Kidney (tissue), 13 donors: ENCODE measurements at regions not wholly inside any gene's neighbourhood (a gene's known extent, or its start where the extent isn't known, plus 50 kb on each side); places are given as distances from the start of the nearest gene placed in this dataset.

Experiments
- DNase-seq, 5 donors: peaks; one replicate each; pipeline ENCODE4 v3.0.0-alpha.2; 2013 to 2020
- FAIRE-seq: peaks from 2 replicates; lab custom pipeline; 2012; peaks lifted over from hg19 to GRCh38; lab: Jason Lieb, UNC
- H3K27ac ChIP-seq, 2 donors: one replicate each; pipeline ENCODE4 v1.7.0; 2013; ENCODE audit warnings: low read depth in 2 of 2, low read length in 2 of 2, inconsistent platforms in 1 of 2
- H3K27me3 ChIP-seq: one replicate; pipeline ENCODE4 v1.7.1; 2013; ENCODE audit warnings: low read length, inconsistent platforms; ENCODE audit not compliant: control insufficient read depth, insufficient read depth
- H3K36me3 ChIP-seq, 3 donors: one replicate each; pipeline versions ENCODE4 v1.7.0 to v1.7.1; 2013; ENCODE audit warnings: low read length in 3 of 3, control low read depth in 1 of 3, inconsistent platforms in 1 of 3; ENCODE audit not compliant: insufficient read depth in 3 of 3, control insufficient read depth in 2 of 3
- H3K4me1 ChIP-seq, 3 donors: one replicate each; pipeline versions ENCODE4 v1.7.0 to v1.7.1; 2013; ENCODE audit warnings: low read length in 3 of 3, inconsistent platforms in 1 of 3, low read depth in 1 of 3; ENCODE audit not compliant: control insufficient read depth in 2 of 3, insufficient read depth in 2 of 3
- H3K4me3 ChIP-seq, 3 donors: one replicate each; pipeline versions ENCODE4 v1.7.0 to v1.8.1; 2013; ENCODE audit warnings: low read length in 3 of 3, control low read depth in 1 of 3, inconsistent platforms in 1 of 3
- H3K9ac ChIP-seq, 3 donors: one replicate each; pipeline versions ENCODE4 v1.7.0 to v1.7.1; 2013; ENCODE audit warnings: low read length in 3 of 3, control low read depth in 1 of 3, inconsistent platforms in 1 of 3
- H3K9me3 ChIP-seq, 3 donors: one replicate each; pipeline versions ENCODE4 v1.7.0 to v1.7.1; 2013; ENCODE audit warnings: low read length in 3 of 3, control low read depth in 1 of 3, inconsistent platforms in 1 of 3; ENCODE audit not compliant: control insufficient read depth in 2 of 3, insufficient read depth in 1 of 3
- intact Hi-C: fragments of 100-400 bp; cut with DNase I; formaldehyde crosslinking; loops from one replicate; pipeline ENCODE4 v1.11.1; 2022
- TF ChIP-seq, protein P1 (sequence below): IDR thresholded peaks from 3 replicates; pipeline ENCODE4 v1.5.1; 2012; ENCODE audit warnings: mild to moderate bottlenecking, moderate library complexity, borderline replicate concordance; ENCODE audit not compliant: insufficient read depth; ENCODE audit errors: extremely low read depth
- donor health status: control.
- donor health status: control.
- donor health status: control.
- donor health status: control.
- donor health status: control.
- donor health status: DM: yes; HTN: yes; CAD: no.
- donor health status: Normal renal cell carcinoma (clear cell type).

DNA sequence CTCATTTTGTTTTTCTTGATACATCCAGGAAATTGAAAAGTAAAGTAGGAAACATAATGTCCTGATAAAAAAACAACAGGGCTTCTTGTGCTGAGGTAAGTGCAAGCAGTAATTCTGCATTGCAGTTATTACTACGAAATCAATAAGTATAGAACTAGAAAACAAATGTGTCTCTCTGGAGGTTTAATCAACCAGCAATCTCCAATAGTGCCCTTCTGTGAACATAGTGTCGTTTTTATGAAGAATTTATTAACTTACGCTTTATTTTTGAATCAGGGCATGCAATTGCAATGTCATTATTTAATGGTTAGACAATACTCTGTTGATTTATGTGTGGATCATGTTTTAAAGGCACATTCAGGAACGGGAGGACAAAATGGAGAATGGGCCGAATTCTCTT is 494.1 kb upstream of the NOVA1 start:
- no peak for FAIRE-seq

DNA sequence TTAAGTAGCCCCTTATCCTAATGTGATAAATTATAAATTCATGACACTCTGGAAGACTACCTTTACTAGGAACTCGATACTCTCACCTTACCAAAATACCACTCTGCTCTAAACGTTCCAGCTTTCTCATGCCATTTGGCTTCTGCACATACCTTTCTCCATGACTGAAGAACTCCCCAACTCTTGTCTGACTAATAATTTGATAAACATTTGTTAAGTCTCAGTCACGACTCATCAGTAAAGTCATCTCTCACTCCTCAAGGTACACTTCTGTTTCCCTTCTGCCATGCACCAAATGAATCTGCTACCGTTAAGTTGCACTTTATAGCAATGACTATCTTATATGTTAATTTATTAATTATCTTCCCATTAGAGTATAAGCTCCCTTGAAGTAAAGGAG is 498.3 kb upstream of the NOVA1 start:
- TF ChIP-seq, protein P1, sequence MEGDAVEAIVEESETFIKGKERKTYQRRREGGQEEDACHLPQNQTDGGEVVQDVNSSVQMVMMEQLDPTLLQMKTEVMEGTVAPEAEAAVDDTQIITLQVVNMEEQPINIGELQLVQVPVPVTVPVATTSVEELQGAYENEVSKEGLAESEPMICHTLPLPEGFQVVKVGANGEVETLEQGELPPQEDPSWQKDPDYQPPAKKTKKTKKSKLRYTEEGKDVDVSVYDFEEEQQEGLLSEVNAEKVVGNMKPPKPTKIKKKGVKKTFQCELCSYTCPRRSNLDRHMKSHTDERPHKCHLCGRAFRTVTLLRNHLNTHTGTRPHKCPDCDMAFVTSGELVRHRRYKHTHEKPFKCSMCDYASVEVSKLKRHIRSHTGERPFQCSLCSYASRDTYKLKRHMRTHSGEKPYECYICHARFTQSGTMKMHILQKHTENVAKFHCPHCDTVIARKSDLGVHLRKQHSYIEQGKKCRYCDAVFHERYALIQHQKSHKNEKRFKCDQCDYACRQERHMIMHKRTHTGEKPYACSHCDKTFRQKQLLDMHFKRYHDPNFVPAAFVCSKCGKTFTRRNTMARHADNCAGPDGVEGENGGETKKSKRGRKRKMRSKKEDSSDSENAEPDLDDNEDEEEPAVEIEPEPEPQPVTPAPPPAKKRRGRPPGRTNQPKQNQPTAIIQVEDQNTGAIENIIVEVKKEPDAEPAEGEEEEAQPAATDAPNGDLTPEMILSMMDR: no peak
- intact Hi-C loops: no loop called here
- DNase-seq: no peak

More for the DNA sequence above, 494.1 kb upstream of the NOVA1 start:
- H3K27me3 ChIP-seq: no peaks in the 10 kb centered on the region
- no peak overlapping the region for H3K9ac ChIP-seq
- no peak for DNase-seq
- no peaks in the 10 kb centered on the region for H3K9me3 ChIP-seq
- TF ChIP-seq, protein P1: no peak
- intact Hi-C loops: no loop called here
- H3K27ac ChIP-seq: no peak overlapping the region
- no peak overlapping the region for H3K4me3 ChIP-seq
- H3K4me1 ChIP-seq: no peaks in the 10 kb centered on the region
- H3K36me3 ChIP-seq: no peaks in the 10 kb centered on the region

DNA sequence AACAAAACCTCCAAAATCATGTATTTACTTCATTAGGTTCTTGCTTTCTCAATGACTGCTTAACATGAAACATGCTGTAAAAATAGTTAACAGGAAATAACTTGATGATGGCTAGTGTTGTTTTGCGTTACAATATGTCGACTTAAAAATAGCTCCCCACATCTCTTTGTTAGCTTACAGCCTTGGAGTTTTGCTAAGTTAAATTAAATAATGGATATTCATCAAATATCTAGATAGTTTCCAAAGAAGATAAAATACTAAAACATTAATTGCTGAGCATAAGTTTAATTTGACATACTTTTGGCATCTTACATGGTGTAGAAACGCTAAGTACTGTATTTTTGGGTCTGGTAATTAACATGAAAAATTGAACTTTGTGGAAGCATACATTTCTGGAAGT is 500.6 kb upstream of the NOVA1 start:
- Histone ChIP-seq H3K27ac (no peak overlapping the region), H3K27me3 (no peaks in the 10 kb centered on the region), H3K9ac (no peak overlapping the region), H3K9me3 (no peaks in the 10 kb centered on the region), H3K36me3 (no peaks in the 10 kb centered on the region), H3K4me1 (no peaks in the 10 kb centered on the region), H3K4me3 (no peak overlapping the region)
- FAIRE-seq (no peak), DNase-seq (peak in 2 of 5 donors; percentile 26 to 76)
- TF ChIP-seq, protein P1: no peak
- intact Hi-C loops: no loop called here

More for the DNA sequence above, 498.3 kb upstream of the NOVA1 start:
- Histone ChIP-seq H3K9me3 (no peaks in the 10 kb centered on the region), H3K27ac (no peak overlapping the region), H3K36me3 (no peaks in the 10 kb centered on the region), H3K9ac (no peak overlapping the region), H3K4me3 (no peak overlapping the region), H3K27me3 (no peaks in the 10 kb centered on the region), H3K4me1 (no peaks in the 10 kb centered on the region)
- no peak for FAIRE-seq

DNA sequence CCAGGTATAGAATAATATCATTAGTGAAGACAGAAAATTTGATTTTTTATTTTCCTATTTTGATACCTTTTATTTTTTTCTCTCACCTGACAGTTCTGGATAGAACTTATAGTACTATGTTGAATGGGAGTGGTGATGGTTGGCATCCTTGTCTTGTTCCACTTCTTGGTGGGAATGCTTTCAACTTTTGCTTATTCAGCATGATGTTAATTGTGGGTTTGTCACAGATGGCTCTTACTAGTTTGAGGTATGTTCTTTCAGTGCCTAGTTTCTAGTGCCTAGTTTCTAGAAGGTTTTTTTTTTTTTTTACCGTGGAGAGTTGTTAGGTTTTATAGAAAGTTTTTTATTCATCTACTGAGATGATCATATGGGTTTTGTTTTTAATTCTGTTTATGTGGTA is 516.3 kb upstream of the NOVA1 start:
- intact Hi-C loops: no loop called here
- peaks cover 0 to 2% (median 0%) of the 10 kb centered on the region in 3 donors for H3K9me3 ChIP-seq
- no peaks in the 10 kb centered on the region for H3K36me3 ChIP-seq
- H3K27ac ChIP-seq: no peak overlapping the region
- no peaks in the 10 kb centered on the region for H3K4me1 ChIP-seq
- FAIRE-seq: no peak
- no peak overlapping the region for H3K4me3 ChIP-seq
- TF ChIP-seq, protein P1: no peak
- DNase-seq: no peak
- H3K27me3 ChIP-seq: no peaks in the 10 kb centered on the region
- no peak overlapping the region for H3K9ac ChIP-seq
